RWPE2 (cell line): ENCODE measurements at regions not wholly inside any gene's neighbourhood (a gene's known extent, or its start where the extent isn't known, plus 50 kb on each side); places are given as distances from the start of the nearest gene placed in this dataset.

Source experiments
- ATAC-seq: fragments of 200-7000 bp; cut with Tn5 transposase; 3 replicates; pipeline ENCODE4 v1.9.1; 2021; ENCODE audit warnings: low read depth
- DNase-seq: peaks from one replicate; pipeline ENCODE4 v3.0.0-alpha.2; 2020; ENCODE audit warnings: low spot score
- H3K27ac ChIP-seq: fragments of 450-650 bp; 2 replicates; pipeline ENCODE4 v1.5.1; 2017; ENCODE audit warnings: mild to moderate bottlenecking; ENCODE audit not compliant: poor library complexity, severe bottlenecking
- H3K27me3 ChIP-seq: fragments of 250-450 bp; sonication (Bioruptor Pico); 2 replicates; pipeline ENCODE4 v1.5.1; 2021; ENCODE audit warnings: mild to moderate bottlenecking, moderate library complexity; ENCODE audit not compliant: insufficient read depth, poor library complexity, severe bottlenecking
- H3K36me3 ChIP-seq: fragments of 250-450 bp; sonication (Bioruptor Pico); 2 replicates; pipeline ENCODE4 v1.5.1; 2020; ENCODE audit warnings: low read depth, mild to moderate bottlenecking, moderate library complexity
- H3K4me1 ChIP-seq: fragments of 250-450 bp; sonication (Bioruptor Pico); 2 replicates; pipeline ENCODE4 v1.5.1; 2021; ENCODE audit warnings: mild to moderate bottlenecking, moderate library complexity; ENCODE audit not compliant: insufficient read depth, poor library complexity, severe bottlenecking
- H3K4me3 ChIP-seq: fragments of 250-450 bp; sonication (Bioruptor Pico); 2 replicates; pipeline ENCODE4 v1.5.1; 2021; ENCODE audit warnings: mild to moderate bottlenecking, moderate library complexity; ENCODE audit not compliant: severe bottlenecking
- H3K9me3 ChIP-seq: fragments of 250-450 bp; sonication (Bioruptor Pico); 2 replicates; pipeline ENCODE4 v1.5.1; 2021; ENCODE audit warnings: mild to moderate bottlenecking, moderate library complexity; ENCODE audit not compliant: severe bottlenecking
- TF ChIP-seq, protein P1 (sequence below): fragments of 450-650 bp; IDR thresholded peaks from one replicate; pipeline ENCODE4 v1.5.1; 2017; ENCODE audit warnings: mild to moderate bottlenecking, moderate library complexity; ENCODE audit not compliant: poor library complexity, severe bottlenecking

- no peaks in the 10 kb centered on the region for H3K27me3 ChIP-seq
- no peaks in the 10 kb centered on the region for H3K9me3 ChIP-seq
- H3K4me1 ChIP-seq: no peaks in the 10 kb centered on the region
- TF ChIP-seq, protein P1, sequence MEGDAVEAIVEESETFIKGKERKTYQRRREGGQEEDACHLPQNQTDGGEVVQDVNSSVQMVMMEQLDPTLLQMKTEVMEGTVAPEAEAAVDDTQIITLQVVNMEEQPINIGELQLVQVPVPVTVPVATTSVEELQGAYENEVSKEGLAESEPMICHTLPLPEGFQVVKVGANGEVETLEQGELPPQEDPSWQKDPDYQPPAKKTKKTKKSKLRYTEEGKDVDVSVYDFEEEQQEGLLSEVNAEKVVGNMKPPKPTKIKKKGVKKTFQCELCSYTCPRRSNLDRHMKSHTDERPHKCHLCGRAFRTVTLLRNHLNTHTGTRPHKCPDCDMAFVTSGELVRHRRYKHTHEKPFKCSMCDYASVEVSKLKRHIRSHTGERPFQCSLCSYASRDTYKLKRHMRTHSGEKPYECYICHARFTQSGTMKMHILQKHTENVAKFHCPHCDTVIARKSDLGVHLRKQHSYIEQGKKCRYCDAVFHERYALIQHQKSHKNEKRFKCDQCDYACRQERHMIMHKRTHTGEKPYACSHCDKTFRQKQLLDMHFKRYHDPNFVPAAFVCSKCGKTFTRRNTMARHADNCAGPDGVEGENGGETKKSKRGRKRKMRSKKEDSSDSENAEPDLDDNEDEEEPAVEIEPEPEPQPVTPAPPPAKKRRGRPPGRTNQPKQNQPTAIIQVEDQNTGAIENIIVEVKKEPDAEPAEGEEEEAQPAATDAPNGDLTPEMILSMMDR: no peak
- DNase-seq (no peak), ATAC-seq (no peak)
- no peak overlapping the region for H3K4me3 ChIP-seq
- no peak overlapping the region for H3K27ac ChIP-seq
- no peaks in the 10 kb centered on the region for H3K36me3 ChIP-seq
These were observed 591.6 kb downstream of the ISL1 start for GRCh38 chr5:51974834-51975233.

DNA sequence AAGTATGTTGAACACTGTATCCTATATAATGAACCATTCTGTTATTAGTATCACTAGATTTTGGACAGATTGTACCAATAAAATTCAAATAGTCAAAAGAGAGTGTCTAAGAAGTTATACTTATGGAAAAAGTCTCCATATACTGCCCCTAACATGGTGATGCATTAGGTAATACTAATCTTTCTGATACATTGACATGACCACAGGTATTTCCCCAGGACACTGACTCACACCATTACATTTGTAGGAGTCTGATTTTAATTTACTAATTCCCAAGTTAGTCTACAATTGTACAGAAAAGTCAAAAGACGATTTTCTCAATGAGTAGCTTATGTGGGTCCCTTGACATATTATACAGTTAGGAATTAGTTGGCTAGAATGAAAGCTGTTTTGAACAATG lies 593.8 kb downstream of the ISL1 start:
- Histone ChIP-seq H3K9me3 (no peaks in the 10 kb centered on the region), H3K27me3 (no peaks in the 10 kb centered on the region), H3K36me3 (no peaks in the 10 kb centered on the region), H3K27ac (no peak overlapping the region), H3K4me1 (no peaks in the 10 kb centered on the region), H3K4me3 (no peak overlapping the region)
- DNase-seq (no peak), ATAC-seq (peak; percentile 85)
- TF ChIP-seq, protein P1: no peak

- no peak for DNase-seq
- no peak for ATAC-seq
- no peaks in the 10 kb centered on the region for H3K9me3 ChIP-seq
These were observed 599.9 kb downstream of the ISL1 start for GRCh38 chr5:51983161-51983560.

DNA sequence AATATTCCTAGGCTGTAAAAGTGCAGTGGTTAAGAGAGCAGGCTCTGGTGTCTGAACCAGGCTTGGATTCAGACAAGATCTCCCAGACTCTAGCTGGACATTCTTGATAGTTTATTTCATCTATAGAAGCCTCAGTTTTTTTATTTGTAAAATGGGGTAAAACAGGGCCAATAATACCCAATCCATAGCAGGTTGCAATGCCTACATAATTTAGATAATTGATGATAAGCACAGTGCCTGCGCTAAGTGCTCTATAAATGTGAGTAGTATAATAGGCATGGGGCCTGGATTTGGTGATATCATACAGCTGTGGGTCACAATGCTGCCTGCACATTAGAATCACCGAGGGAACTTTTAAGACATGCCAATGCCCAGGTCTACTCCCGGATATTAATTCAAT lies 603.5 kb downstream of the ISL1 start:
- Histone ChIP-seq H3K4me1 (no peaks in the 10 kb centered on the region), H3K27me3 (no peaks in the 10 kb centered on the region), H3K9me3 (no peaks in the 10 kb centered on the region), H3K4me3 (no peak overlapping the region), H3K27ac (no peak overlapping the region), H3K36me3 (no peaks in the 10 kb centered on the region)
- TF ChIP-seq, protein P1: no peak
- ATAC-seq (peak; percentile 17; the same call in 1 of the 3 replicates), DNase-seq (no peak)

More at GRCh38 chr5:51983161-51983560, 599.9 kb downstream of the ISL1 start:
- TF ChIP-seq, protein P1: no peak
- Histone ChIP-seq H3K27me3 (no peaks in the 10 kb centered on the region), H3K4me1 (no peaks in the 10 kb centered on the region), H3K36me3 (no peaks in the 10 kb centered on the region), H3K27ac (no peak overlapping the region), H3K4me3 (no peak overlapping the region)

DNA sequence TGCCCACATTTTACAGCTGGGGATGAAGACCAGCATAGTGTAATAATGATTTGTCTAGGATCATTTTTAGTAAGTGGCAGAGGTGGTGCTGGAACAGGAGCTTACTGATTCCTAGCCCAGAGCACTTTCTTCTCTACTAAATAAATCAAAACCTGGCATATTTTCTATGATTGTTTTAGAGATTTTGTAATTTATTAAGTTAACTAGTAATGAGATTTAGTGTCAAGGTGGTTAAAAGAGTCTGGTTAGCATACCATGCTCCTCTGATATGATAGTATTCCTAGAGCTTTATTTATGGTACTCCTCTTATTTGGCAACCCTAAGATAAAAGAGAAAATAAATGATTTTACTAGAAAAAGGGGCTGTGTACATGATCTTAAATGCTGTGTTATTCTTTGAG lies 604.0 kb downstream of the ISL1 start:
- Histone ChIP-seq H3K36me3 (no peaks in the 10 kb centered on the region), H3K4me3 (no peak overlapping the region), H3K4me1 (no peaks in the 10 kb centered on the region), H3K27ac (no peak overlapping the region), H3K27me3 (no peaks in the 10 kb centered on the region), H3K9me3 (no peaks in the 10 kb centered on the region)
- TF ChIP-seq, protein P1: no peak
- ATAC-seq: no peak
- no peak for DNase-seq
